Left ventricle myocardium inferior (tissue), 1 donor: ENCODE measurements at regions not wholly inside any gene's neighbourhood (a gene's known extent, or its start where the extent isn't known, plus 50 kb on each side); places are given as distances from the start of the nearest gene placed in this dataset.

ENCODE experiments used
- DNase-seq: peaks from one replicate; pipeline ENCODE4 v3.0.0-alpha.2; 2020
- H3K27ac ChIP-seq: fragments of 200-600 bp; replicated peaks from 2 replicates; pipeline ENCODE4 v1.8.0; 2021
- H3K27me3 ChIP-seq: fragments of 200-600 bp; 2 replicates; pipeline ENCODE4 v1.8.0; 2021; ENCODE audit warnings: low read depth
- H3K36me3 ChIP-seq: fragments of 200-600 bp; 2 replicates; pipeline ENCODE4 v1.8.0; 2021
- H3K4me1 ChIP-seq: fragments of 200-600 bp; 2 replicates; pipeline ENCODE4 v1.8.0; 2021
- H3K4me3 ChIP-seq: fragments of 200-600 bp; 2 replicates; pipeline ENCODE4 v1.8.0; 2021; ENCODE audit warnings: mild to moderate bottlenecking, moderate library complexity
- H3K9me3 ChIP-seq: fragments of 200-600 bp; replicated peaks from 2 replicates; pipeline ENCODE4 v1.8.0; 2021
- CTCF ChIP-seq: fragments of 200-600 bp; IDR thresholded peaks from 2 replicates; pipeline ENCODE4 v1.8.0; 2021; ENCODE audit warnings: antibody characterized with exemption, mild to moderate bottlenecking, borderline replicate concordance
- intact Hi-C: fragments of 100-400 bp; cut with micrococcal nuclease; formaldehyde crosslinking; loops from one replicate; pipeline ENCODE4 v1.11.0; 2022
- donor health status: DM: no; HTN: yes; CAD: no; lungs with severe emphysema.

- H3K4me3 ChIP-seq = no peak overlapping the region
- intact Hi-C loops = no loop called here
- H3K27me3 ChIP-seq = no peaks in the 10 kb centered on the region
Observed at GRCh38 chr1:72936151-72936740, 653.9 kb upstream of the NEGR1 start.

GRCh38 chr1:72932025-72932424 lies 649.7 kb upstream of the NEGR1 start:
- intact Hi-C loops = no loop called here
- Histone ChIP-seq H3K9me3 (no peaks in the 10 kb centered on the region), H3K36me3 (no peaks in the 10 kb centered on the region), H3K4me1 (no peaks in the 10 kb centered on the region), H3K27ac (no peak overlapping the region), H3K4me3 (no peak overlapping the region), H3K27me3 (no peaks in the 10 kb centered on the region)
- DNase-seq = no peak
- TF ChIP-seq CTCF = no peak

More at GRCh38 chr1:72936151-72936740, 653.9 kb upstream of the NEGR1 start:
- no peaks in the 10 kb centered on the region for H3K4me1 ChIP-seq
- no peak overlapping the region for H3K27ac ChIP-seq
- no peak for TF ChIP-seq CTCF
- DNase-seq = no peak
- no peaks in the 10 kb centered on the region for H3K9me3 ChIP-seq
- H3K36me3 ChIP-seq = no peaks in the 10 kb centered on the region

GRCh38 chr1:72930528-72930927 lies 648.2 kb upstream of the NEGR1 start:
- DNase-seq = no peak
- intact Hi-C loops = no loop called here
- TF ChIP-seq CTCF = no peak
- Histone ChIP-seq H3K9me3 (no peaks in the 10 kb centered on the region), H3K4me3 (no peak overlapping the region), H3K27me3 (no peaks in the 10 kb centered on the region), H3K27ac (no peak overlapping the region), H3K4me1 (no peaks in the 10 kb centered on the region), H3K36me3 (no peaks in the 10 kb centered on the region)

GRCh38 chr1:72918940-72919339 lies 636.6 kb upstream of the NEGR1 start:
- no peak overlapping the region for H3K27ac ChIP-seq
- H3K4me3 ChIP-seq = no peak overlapping the region
- intact Hi-C loops = no loop called here
- no peak for DNase-seq
- H3K4me1 ChIP-seq = no peaks in the 10 kb centered on the region
- H3K36me3 ChIP-seq = no peaks in the 10 kb centered on the region
- H3K27me3 ChIP-seq = no peaks in the 10 kb centered on the region
- no peak for TF ChIP-seq CTCF
- no peaks in the 10 kb centered on the region for H3K9me3 ChIP-seq

- no peak overlapping the region for H3K4me3 ChIP-seq
- no peak overlapping the region for H3K27ac ChIP-seq
- no peaks in the 10 kb centered on the region for H3K36me3 ChIP-seq
- no peaks in the 10 kb centered on the region for H3K9me3 ChIP-seq
- DNase-seq = no peak
- H3K4me1 ChIP-seq = no peaks in the 10 kb centered on the region
- H3K27me3 ChIP-seq = no peaks in the 10 kb centered on the region
- TF ChIP-seq CTCF = no peak
- intact Hi-C loops = no loop called here
Observed at GRCh38 chr1:72917920-72918319, 635.6 kb upstream of the NEGR1 start.
